Lower leg skin (tissue), 3 donors: ENCODE measurements at regions not wholly inside any gene's neighbourhood (a gene's known extent, or its start where the extent isn't known, plus 50 kb on each side); places are given as distances from the start of the nearest gene placed in this dataset.

ENCODE experiments used
- POLR2A ChIP-seq, 2 donors: fragments of 450-650 bp; IDR thresholded peaks; one replicate each; pipeline ENCODE4 v1.6.1; 2016 to 2017; ENCODE audit warnings: antibody characterized with exemption in 2 of 2, mild to moderate bottlenecking in 1 of 2, moderate library complexity in 1 of 2
- TF ChIP-seq, protein P1 (sequence below), 3 donors: fragments of 450-650 bp; IDR thresholded peaks; one replicate each; pipeline ENCODE4 v1.5.1; 2016; ENCODE audit warnings: antibody characterized with exemption in 3 of 3, mild to moderate bottlenecking in 3 of 3, moderate library complexity in 2 of 3

DNA sequence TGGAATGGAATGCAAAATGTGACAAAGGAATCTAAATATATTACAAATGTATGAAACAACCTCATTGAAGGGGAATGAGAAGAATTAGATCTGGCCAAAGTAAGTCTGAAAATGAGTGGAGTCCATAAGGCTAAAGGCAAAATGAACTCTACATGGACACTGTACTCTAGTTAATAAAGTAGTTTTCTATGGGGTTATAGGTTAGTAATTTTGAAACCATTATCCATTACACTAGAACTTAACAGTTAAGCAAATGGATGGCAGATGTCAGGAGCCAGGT is 222.1 kb downstream of the NUAK1 start:
- TF ChIP-seq, protein P1, sequence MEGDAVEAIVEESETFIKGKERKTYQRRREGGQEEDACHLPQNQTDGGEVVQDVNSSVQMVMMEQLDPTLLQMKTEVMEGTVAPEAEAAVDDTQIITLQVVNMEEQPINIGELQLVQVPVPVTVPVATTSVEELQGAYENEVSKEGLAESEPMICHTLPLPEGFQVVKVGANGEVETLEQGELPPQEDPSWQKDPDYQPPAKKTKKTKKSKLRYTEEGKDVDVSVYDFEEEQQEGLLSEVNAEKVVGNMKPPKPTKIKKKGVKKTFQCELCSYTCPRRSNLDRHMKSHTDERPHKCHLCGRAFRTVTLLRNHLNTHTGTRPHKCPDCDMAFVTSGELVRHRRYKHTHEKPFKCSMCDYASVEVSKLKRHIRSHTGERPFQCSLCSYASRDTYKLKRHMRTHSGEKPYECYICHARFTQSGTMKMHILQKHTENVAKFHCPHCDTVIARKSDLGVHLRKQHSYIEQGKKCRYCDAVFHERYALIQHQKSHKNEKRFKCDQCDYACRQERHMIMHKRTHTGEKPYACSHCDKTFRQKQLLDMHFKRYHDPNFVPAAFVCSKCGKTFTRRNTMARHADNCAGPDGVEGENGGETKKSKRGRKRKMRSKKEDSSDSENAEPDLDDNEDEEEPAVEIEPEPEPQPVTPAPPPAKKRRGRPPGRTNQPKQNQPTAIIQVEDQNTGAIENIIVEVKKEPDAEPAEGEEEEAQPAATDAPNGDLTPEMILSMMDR (IDR thresholded peaks at IDR 0.05): no peak
- TF ChIP-seq POLR2A (IDR thresholded peaks at IDR 0.05): no peak
